ENCODE measurements at regions not wholly inside any gene's neighbourhood (a gene's known extent, or its start where the extent isn't known, plus 50 kb on each side); places are given as distances from the start of the nearest gene placed in this dataset.
"Not testable (repeated sequence)": the region's sequence is repeated elsewhere in the genome, so short reads cannot be mapped to it uniquely, and the experiment has no call there.

GRCh38 chrX:118215346-118215745 lies 98.7 kb upstream of the KLHL13 start:
- no peak for DNase-seq (ENCODE audit: low read depth)

DNA sequence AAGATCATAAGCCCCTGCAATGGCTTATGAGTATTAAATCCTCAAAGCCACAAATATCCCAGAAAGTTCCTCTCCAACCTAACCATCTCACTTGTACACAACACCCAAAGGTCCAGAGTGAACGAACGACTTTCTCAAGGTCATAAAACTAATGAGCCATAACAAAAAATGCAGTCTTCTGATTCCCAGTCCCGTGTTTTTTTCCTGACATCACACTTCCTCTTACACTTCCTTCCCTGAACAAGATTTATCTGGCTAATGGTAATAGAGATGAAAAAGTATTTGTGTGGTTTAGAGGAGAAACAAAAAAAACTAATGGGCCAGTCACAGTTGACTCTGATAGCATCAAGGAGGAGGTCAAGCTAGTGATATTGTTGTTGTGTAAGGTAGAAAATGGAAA lies 99.5 kb upstream of the KLHL13 start:
- DNase-seq (ENCODE audit: low read depth) = no peak

GRCh38 chrX:118216509-118216908 lies 99.9 kb upstream of the KLHL13 start:
- no peak for DNase-seq (ENCODE audit: low read depth)

DNA sequence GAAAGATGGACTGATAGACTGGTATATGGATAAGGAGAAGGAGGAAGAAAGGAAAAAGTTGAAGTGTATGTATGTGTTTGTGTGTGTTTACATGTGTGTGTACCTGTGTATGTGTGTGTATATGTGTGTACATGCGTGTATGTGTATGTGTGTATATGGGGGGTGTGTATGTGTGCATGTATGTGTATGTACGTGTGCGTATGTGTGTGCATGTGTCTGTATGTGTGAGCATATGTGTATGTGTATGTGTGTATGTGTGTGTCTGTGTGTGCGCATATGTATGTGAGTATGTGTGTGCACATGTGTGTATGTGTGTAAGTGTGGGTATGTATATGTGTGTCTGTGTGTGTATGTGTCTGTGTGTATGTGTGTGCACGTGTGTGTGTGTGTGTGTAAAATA lies 101.5 kb upstream of the KLHL13 start:
- DNase-seq (ENCODE audit: low read depth) = no peak

GRCh38 chrX:118218940-118219339 lies 102.3 kb upstream of the KLHL13 start:
- no peak for DNase-seq (ENCODE audit: low read depth)

DNA sequence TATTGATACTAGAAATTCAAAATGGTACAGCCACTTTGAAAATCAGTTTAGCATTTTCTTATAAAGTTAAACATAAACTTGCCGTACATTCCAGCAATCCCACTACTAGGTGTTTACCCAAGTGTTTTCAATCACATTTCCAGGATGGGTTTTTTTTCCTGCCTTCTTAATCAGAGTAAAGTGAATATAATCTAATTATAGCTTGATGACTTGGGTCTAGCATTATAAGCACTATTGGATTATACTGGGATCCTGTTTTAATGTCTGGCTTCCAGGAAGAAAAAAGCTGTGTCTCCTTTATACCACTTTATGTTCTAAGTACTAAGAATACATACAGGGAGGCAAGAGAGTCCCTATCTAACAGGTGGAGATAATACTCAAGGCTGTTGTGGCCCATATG lies 103.3 kb upstream of the KLHL13 start:
- no peak for DNase-seq (ENCODE audit: low read depth)

GRCh38 chrX:118220509-118220908 lies 103.9 kb upstream of the KLHL13 start:
- DNase-seq (ENCODE audit: low read depth) = no peak

GRCh38 chrX:118221270-118221669 lies 104.7 kb upstream of the KLHL13 start:
- no peak for DNase-seq (ENCODE audit: low read depth)

- no peak for DNase-seq (ENCODE audit: low read depth)
Observed at GRCh38 chrX:118221733-118222132, 105.1 kb upstream of the KLHL13 start.

DNA sequence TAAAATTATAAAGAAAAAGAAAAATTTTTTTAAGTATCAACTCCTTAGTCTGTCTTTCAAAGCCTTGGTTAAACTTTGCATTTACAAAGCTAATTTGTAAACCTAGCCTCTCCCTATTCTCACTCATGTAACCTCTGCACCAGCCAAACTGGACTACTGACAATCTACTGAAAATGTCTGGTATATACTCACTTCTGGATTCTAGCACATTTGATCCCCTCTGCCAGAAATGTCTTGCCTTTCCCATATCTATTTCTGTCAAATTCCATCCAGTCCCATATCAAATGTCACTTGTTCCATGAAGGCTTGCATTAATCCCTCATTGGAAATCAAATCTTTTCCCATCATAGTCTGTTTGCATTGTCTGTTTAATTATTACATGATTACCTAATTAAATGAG lies 105.8 kb upstream of the KLHL13 start:
- no peak for DNase-seq (ENCODE audit: low read depth)

- no peak for DNase-seq (ENCODE audit: low read depth)
Observed at GRCh38 chrX:118225711-118226428, 109.3 kb upstream of the KLHL13 start.

GRCh38 chrX:118228041-118228440 lies 111.4 kb upstream of the KLHL13 start:
- no peak for DNase-seq (ENCODE audit: low read depth)

DNA sequence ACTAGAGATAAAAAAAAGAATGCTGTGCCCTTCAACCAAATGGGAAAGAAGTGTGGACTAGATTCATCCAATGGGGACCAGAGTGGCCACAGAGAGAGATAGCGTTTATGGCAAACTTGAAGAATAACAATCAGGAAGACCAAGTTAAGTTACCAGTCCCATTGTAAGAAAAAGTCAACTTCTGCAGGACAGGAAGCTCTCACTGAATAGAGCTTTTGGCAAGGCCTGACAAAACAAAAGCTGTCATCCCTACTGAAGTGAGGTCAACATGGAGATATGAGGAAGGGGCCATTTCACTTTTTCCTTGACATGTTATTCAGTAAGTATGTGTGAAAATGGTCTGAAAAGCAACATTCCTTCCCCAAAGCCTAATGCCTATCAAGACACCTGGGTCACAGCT lies 111.8 kb upstream of the KLHL13 start:
- no peak for DNase-seq (ENCODE audit: low read depth)

GRCh38 chrX:118231464-118231863 lies 114.4 kb upstream of the WDR44 start:
- no peak for DNase-seq (ENCODE audit: low read depth)

- DNase-seq (ENCODE audit: low read depth) = no peak
Observed at GRCh38 chrX:118239178-118239870, 106.6 kb upstream of the WDR44 start.

DNA sequence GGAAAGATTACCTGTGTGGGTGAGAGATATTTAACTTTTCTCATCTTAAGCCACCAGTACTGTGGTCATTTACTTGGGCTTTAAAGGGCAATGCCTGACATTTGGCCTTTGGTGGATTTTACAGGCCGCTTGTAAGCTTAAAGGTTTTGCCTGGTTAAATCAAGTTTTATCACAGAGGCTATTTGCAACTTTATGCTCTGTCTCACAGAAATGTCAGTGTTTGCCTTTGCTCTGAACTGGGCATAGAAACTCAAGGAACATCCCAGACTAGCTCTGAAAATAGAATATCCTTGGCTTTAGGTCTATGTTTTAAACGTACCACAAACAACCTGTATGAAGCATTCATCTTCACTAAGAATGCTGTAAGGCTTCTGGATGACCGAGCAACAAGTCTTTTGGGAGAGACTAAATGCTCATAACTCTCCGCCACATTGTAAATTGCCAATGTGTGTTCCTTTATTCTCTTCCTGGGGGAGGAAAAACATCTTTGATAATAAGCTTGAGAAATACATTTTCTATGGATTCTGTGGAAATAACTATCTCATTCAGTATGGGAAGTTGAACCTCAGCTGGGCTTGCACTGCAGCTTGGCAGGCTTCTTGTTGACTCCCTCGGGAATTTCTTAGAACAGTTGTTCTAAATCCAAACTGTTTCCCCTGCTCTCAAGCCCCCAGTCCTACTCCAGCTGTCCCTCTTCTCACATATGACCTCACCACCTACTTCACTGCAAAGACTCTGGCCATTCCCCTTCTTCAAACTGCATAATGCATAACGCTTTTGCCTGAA lies 105.8 kb upstream of the WDR44 start:
- DNase-seq (ENCODE audit: low read depth) = no peak

GRCh38 chrX:118246961-118247360 lies 98.9 kb upstream of the WDR44 start:
- DNase-seq (ENCODE audit: low read depth) = not testable (repeated sequence)

- no peak for DNase-seq (ENCODE audit: low read depth)
Observed at GRCh38 chrX:118249146-118249545, 96.8 kb upstream of the WDR44 start.

- DNase-seq (ENCODE audit: low read depth) = no peak
Observed at GRCh38 chrX:118250445-118250844, 95.5 kb upstream of the WDR44 start.

DNA sequence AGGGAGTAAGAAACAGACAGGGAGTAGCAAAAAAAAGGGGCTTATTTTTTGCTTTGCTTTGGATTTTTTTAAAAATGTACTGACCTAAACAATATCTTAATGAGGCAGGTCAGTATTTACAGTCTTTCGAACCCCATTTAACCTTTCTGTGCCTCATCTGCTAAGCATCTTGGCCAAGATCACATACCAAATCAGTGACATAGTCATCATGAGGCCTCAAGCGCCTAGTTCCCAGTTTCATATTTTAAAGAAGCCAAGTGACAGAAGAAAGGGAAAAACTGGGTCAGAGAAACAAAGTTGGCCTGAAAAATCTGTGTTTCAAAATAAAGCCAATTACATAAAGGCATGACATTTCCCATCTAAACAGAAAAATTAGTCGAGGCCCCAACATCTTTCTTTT lies 94.6 kb upstream of the WDR44 start:
- no peak for DNase-seq (ENCODE audit: low read depth)

DNA sequence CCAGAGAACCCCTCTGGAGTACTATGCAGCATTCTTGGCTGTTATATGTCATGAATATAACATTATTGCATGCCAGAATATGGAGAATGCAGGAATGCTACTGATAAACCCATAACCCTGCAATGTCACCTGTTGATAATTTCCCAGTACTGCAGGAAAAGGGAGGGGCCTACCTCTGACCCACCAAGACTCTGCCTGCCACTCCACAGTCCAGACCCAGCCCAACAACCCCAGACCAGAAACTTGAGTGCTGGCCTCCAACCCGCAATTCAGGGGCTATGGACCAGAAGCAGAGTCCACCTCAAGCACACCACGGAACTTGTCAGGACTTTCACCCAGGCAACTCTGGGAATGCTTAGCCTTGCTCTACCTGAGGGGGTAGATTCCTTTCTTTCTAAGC lies 92.9 kb upstream of the WDR44 start:
- no peak for DNase-seq (ENCODE audit: low read depth)

GRCh38 chrX:118254611-118255010 lies 91.3 kb upstream of the WDR44 start:
- DNase-seq (ENCODE audit: low read depth) = peak; percentile 2

DNA sequence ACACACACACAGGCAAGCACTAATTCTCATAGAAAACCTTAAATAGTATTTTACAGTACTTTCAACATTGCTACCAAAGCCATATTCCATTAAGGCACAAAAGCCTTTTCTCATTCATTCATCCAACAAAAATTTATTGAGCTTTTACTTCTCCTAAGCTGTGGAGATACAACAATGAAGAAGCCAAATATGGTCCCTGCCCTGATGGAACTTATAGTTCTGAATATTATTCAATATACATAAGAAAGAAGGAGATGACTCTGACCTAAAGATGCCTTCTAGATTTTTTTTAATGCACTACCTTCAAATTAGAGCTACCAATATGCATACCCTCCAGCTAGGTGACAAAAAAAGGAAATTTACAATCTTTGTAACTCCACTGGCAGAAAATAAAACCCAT lies 90.0 kb upstream of the WDR44 start:
- DNase-seq (ENCODE audit: low read depth) = no peak

All from activated T-cell treated with anti-CD3 and anti-CD28 coated beads for 48 hours (primary cell).